GM15510 (cell line): ENCODE measurements at regions not wholly inside any gene's neighbourhood (a gene's known extent, or its start where the extent isn't known, plus 50 kb on each side); places are given as distances from the start of the nearest gene placed in this dataset.

Experiments used
- POLR2A ChIP-seq: IDR thresholded peaks from 3 replicates; pipeline ENCODE4 v1.6.1; 2011; ENCODE audit warnings: borderline replicate concordance; ENCODE audit not compliant: insufficient read length; ENCODE audit errors: extremely low read depth

- no peak for TF ChIP-seq POLR2A
These were observed 400.7 kb upstream of the TPM1 start for GRCh38 chr15:62641825-62642224.

GRCh38 chr15:62643572-62643971 lies 399.0 kb upstream of the TPM1 start:
- no peak for TF ChIP-seq POLR2A

GRCh38 chr15:62644216-62644888 lies 398.2 kb upstream of the TPM1 start:
- TF ChIP-seq POLR2A: no peak

- no peak for TF ChIP-seq POLR2A
These were observed 397.4 kb upstream of the TPM1 start for GRCh38 chr15:62644889-62645742.

GRCh38 chr15:62647202-62647842 lies 395.2 kb upstream of the TPM1 start:
- TF ChIP-seq POLR2A: no peak

- TF ChIP-seq POLR2A: no peak
These were observed 394.6 kb upstream of the TPM1 start for GRCh38 chr15:62647843-62648505.

GRCh38 chr15:62648954-62649353 lies 393.6 kb upstream of the TPM1 start:
- no peak for TF ChIP-seq POLR2A

- TF ChIP-seq POLR2A: no peak
These were observed 392.6 kb upstream of the TPM1 start for GRCh38 chr15:62649793-62650420.

GRCh38 chr15:62653122-62653521 lies 389.4 kb upstream of the TPM1 start:
- TF ChIP-seq POLR2A: no peak

- TF ChIP-seq POLR2A: no peak
These were observed 386.5 kb upstream of the TPM1 start for GRCh38 chr15:62656071-62656470.

- TF ChIP-seq POLR2A: no peak
These were observed 384.0 kb upstream of the TPM1 start for GRCh38 chr15:62658498-62658897.

- no peak for TF ChIP-seq POLR2A
These were observed 379.0 kb upstream of the TPM1 start for GRCh38 chr15:62663547-62663946.

GRCh38 chr15:62665449-62665848 lies 377.1 kb upstream of the TPM1 start:
- TF ChIP-seq POLR2A: no peak

- no peak for TF ChIP-seq POLR2A
These were observed 376.5 kb upstream of the TPM1 start for GRCh38 chr15:62666046-62666445.
